IMR-90 (cell line): ENCODE measurements at regions not wholly inside any gene's neighbourhood (a gene's known extent, or its start where the extent isn't known, plus 50 kb on each side); places are given as distances from the start of the nearest gene placed in this dataset.

Experiments
- ATAC-seq: fragments of 200-7000 bp; cut with Tn5 transposase; 2 replicates; pipeline ENCODE4 v1.9.1; 2020; ENCODE audit warnings: low read depth, mild to moderate bottlenecking, moderate library complexity
- BruUV-seq: library from RNA; stranded (reverse); fragments of 400-500 nt; replicated peaks from 2 replicates; lab custom pipeline; 2021; lab: Mats Ljungman, UMichigan
- CTCF ChIA-PET: fragments of 300-600 bp; formaldehyde crosslinking; extraction: SDS; loops from one replicate; lab custom pipeline; 2021; ENCODE audit warnings: antibody characterized with exemption; lab: Yijun Ruan, JAX
- POLR2A ChIA-PET: fragments of 300-600 bp; sonication (Branson Sonifier 250); formaldehyde crosslinking; loops from one replicate; lab custom pipeline; 2022; ENCODE audit warnings: antibody characterized with exemption; ENCODE audit not compliant: unreplicated experiment; lab: Charles Lee
- DNase-seq: peaks from one replicate; pipeline ENCODE4 v3.0.0; 2013
- H2AFZ ChIP-seq: replicated peaks from 2 replicates; pipeline ENCODE3; 2013; ENCODE audit warnings: low read length, mild to moderate bottlenecking; ENCODE audit not compliant: poor library complexity
- H2AK5ac ChIP-seq: 2 replicates; pipeline ENCODE4 v1.6.1; 2013; ENCODE audit warnings: low read depth, low read length, inconsistent platforms
- H2AK9ac ChIP-seq: replicated peaks from 2 replicates; pipeline ENCODE3; 2013; ENCODE audit warnings: mild to moderate bottlenecking, low read depth, low read length, moderate library complexity; ENCODE audit not compliant: poor library complexity
- H2BK120ac ChIP-seq: 2 replicates; pipeline ENCODE4 v1.6.1; 2013; ENCODE audit warnings: low read depth, low read length, inconsistent platforms
- H2BK15ac ChIP-seq: 3 replicates; pipeline ENCODE4 v1.6.1; 2013; ENCODE audit warnings: low read depth, low read length, inconsistent platforms
- H2BK20ac ChIP-seq: 2 replicates; pipeline ENCODE4 v1.6.1; 2013; ENCODE audit warnings: low read depth, mild to moderate bottlenecking, inconsistent platforms, low read length, moderate library complexity
- H2BK5ac ChIP-seq: 2 replicates; pipeline ENCODE4 v1.6.1; 2013; ENCODE audit warnings: mild to moderate bottlenecking, low read depth, low read length, inconsistent platforms; ENCODE audit not compliant: poor library complexity, severe bottlenecking
- H3K14ac ChIP-seq: replicated peaks from 2 replicates; pipeline ENCODE4 v1.6.1; 2013; ENCODE audit warnings: low read depth, low read length, inconsistent platforms
- H3K18ac ChIP-seq: 2 replicates; pipeline ENCODE4 v1.6.1; 2013; ENCODE audit warnings: low read depth, low read length, control low read depth
- H3K23ac ChIP-seq: 2 replicates; pipeline ENCODE4 v1.6.1; 2013; ENCODE audit warnings: low read depth, low read length, inconsistent platforms
- H3K27ac ChIP-seq: 2 replicates; pipeline ENCODE4 v1.5.1; 2013; ENCODE audit warnings: mild to moderate bottlenecking, control low read depth, low read length; ENCODE audit not compliant: insufficient read depth
- H3K27me3 ChIP-seq: 2 replicates; pipeline ENCODE4 v1.6.1; 2013; ENCODE audit warnings: low read length; ENCODE audit not compliant: control insufficient read depth, insufficient read depth
- H3K36me3 ChIP-seq: 2 replicates; pipeline ENCODE4 v1.6.1; 2013; ENCODE audit warnings: low read length, mixed read lengths; ENCODE audit not compliant: control insufficient read depth, insufficient read depth
- H3K4ac ChIP-seq: 2 replicates; pipeline ENCODE4 v1.6.1; 2013; ENCODE audit warnings: low read depth, low read length, inconsistent platforms
- H3K4me1 ChIP-seq: 2 replicates; pipeline ENCODE4 v1.6.1; 2013; ENCODE audit warnings: low read length, mixed read lengths; ENCODE audit not compliant: control insufficient read depth, insufficient read depth
- H3K4me2 ChIP-seq: 2 replicates; pipeline ENCODE4 v1.6.1; 2013; ENCODE audit warnings: low read depth, mild to moderate bottlenecking, control low read depth, low read length, moderate library complexity
- H3K4me3 ChIP-seq: 2 replicates; pipeline ENCODE4 v1.5.1; 2013; ENCODE audit warnings: low read depth, mild to moderate bottlenecking, control low read depth, low read length, moderate library complexity; ENCODE audit not compliant: insufficient read depth
- H3K56ac ChIP-seq: 2 replicates; pipeline ENCODE4 v1.6.1; 2013; ENCODE audit warnings: low read length, inconsistent platforms; ENCODE audit not compliant: insufficient read depth; ENCODE audit errors: extremely low read depth
- H3K79me1 ChIP-seq, 2 experiments: 2 replicates each; pipeline ENCODE4 v1.6.1; 2013; ENCODE audit warnings: low read length in 2 of 2, inconsistent platforms in 1 of 2, low read depth in 1 of 2
- H3K9ac ChIP-seq: 2 replicates; pipeline ENCODE4 v1.6.1; 2013; ENCODE audit warnings: low read depth, low read length, control low read depth
- H3K9me1 ChIP-seq: 2 replicates; pipeline ENCODE4 v1.6.1; 2013; ENCODE audit warnings: low read length, inconsistent platforms; ENCODE audit not compliant: insufficient read depth
- H3K9me3 ChIP-seq: 2 replicates; pipeline ENCODE4 v1.6.1; 2013; ENCODE audit warnings: low read length; ENCODE audit not compliant: control insufficient read depth, insufficient read depth
- H4K20me1 ChIP-seq: 2 replicates; pipeline ENCODE4 v1.6.1; 2013; ENCODE audit warnings: low read length, inconsistent platforms; ENCODE audit not compliant: insufficient read depth
- H4K5ac ChIP-seq: 2 replicates; pipeline ENCODE4 v1.6.1; 2013; ENCODE audit warnings: mild to moderate bottlenecking, low read depth, low read length, control low read depth
- H4K8ac ChIP-seq, 2 experiments: 2 replicates each; pipeline ENCODE4 v1.6.1; 2013; ENCODE audit warnings: low read depth in 2 of 2, low read length in 2 of 2, control low read depth in 1 of 2, inconsistent platforms in 1 of 2
- H4K91ac ChIP-seq: 2 replicates; pipeline ENCODE4 v1.6.1; 2013; ENCODE audit warnings: low read depth, low read length, inconsistent platforms; ENCODE audit not compliant: insufficient read depth
- BHLHE40 ChIP-seq: fragments of 150-350 bp; IDR thresholded peaks from 2 replicates; pipeline ENCODE4 v1.6.1; 2016; ENCODE audit warnings: mild to moderate bottlenecking, low read depth, low read length
- CEBPB ChIP-seq: IDR thresholded peaks from 2 replicates; pipeline ENCODE4 v1.6.1; 2012; ENCODE audit warnings: low read depth, low read length, improper control_type of control experiment
- CHD1 ChIP-seq: IDR thresholded peaks from 2 replicates; pipeline ENCODE4 v1.6.1; 2012; ENCODE audit warnings: low read depth, low read length, improper control_type of control experiment
- FOS ChIP-seq: fragments of 150-350 bp; IDR thresholded peaks from 2 replicates; pipeline ENCODE4 v1.6.1; 2016; ENCODE audit warnings: low read depth, low read length
- MAZ ChIP-seq: IDR thresholded peaks from 2 replicates; pipeline ENCODE4 v1.6.1; 2012; ENCODE audit warnings: low read depth, mild to moderate bottlenecking, low read length, improper control_type of control experiment, moderate library complexity, borderline replicate concordance
- MXI1 ChIP-seq: IDR thresholded peaks from 2 replicates; pipeline ENCODE4 v1.6.1; 2012; ENCODE audit warnings: low read depth, mild to moderate bottlenecking, low read length, moderate library complexity, borderline replicate concordance
- NFE2L2 ChIP-seq: fragments of 150-350 bp; IDR thresholded peaks from 2 replicates; pipeline ENCODE4 v1.6.1; 2016; ENCODE audit warnings: low read depth, mild to moderate bottlenecking, low read length
- POLR2A ChIP-seq: IDR thresholded peaks from 2 replicates; pipeline ENCODE4 v1.6.1; 2012; ENCODE audit warnings: mild to moderate bottlenecking, low read depth, low read length
- RAD21 ChIP-seq: IDR thresholded peaks from 2 replicates; pipeline ENCODE4 v1.6.1; 2012; ENCODE audit warnings: low read length, improper control_type of control experiment
- RFX5 ChIP-seq: IDR thresholded peaks from 2 replicates; pipeline ENCODE4 v1.8.0; 2012; ENCODE audit warnings: low read depth, mild to moderate bottlenecking, low read length, moderate library complexity
- SMC3 ChIP-seq: fragments of 150-350 bp; IDR thresholded peaks from 2 replicates; pipeline ENCODE4 v1.6.1; 2016; ENCODE audit warnings: low read depth, mild to moderate bottlenecking, antibody characterized with exemption, low read length, moderate library complexity
- WGBS, 2 experiments: methylation state at CpG; one replicate each; pipeline versions ENCODE4 v1.1.5 to v1.1.7; 2013; ENCODE audit warnings: missing lambda C conversion rate in 2 of 2; ENCODE audit not compliant: insufficient read length in 1 of 2; ENCODE audit errors: extremely low coverage in 2 of 2; 5-methylcytosine and 5-hydroxymethylcytosine counted together
- dilution Hi-C: fragments of 300-500 bp; cut with HindIII; formaldehyde crosslinking; loops from one replicate; pipeline ENCODE4 v1.14.3; 2018; ENCODE audit warnings: low sequenced_read_pairs; ENCODE audit not compliant: unreplicated experiment
- in situ Hi-C: fragments of 300-500 bp; cut with MboI; formaldehyde crosslinking; loops from 3 replicates; pipeline ENCODE4 v1.14.3; 2019; ENCODE audit warnings: low sequenced_read_pairs, inconsistent platforms, mixed read lengths
- intact Hi-C: fragments of 100-400 bp; cut with micrococcal nuclease; formaldehyde crosslinking; loops from 2 replicates; pipeline ENCODE4 v1.10.0; 2022
- TF ChIP-seq, protein P1 (sequence below): fragments of 150-350 bp; IDR thresholded peaks from 2 replicates; pipeline ENCODE4 v1.6.1; 2016; ENCODE audit warnings: low read depth, mild to moderate bottlenecking, low read length, moderate library complexity, borderline replicate concordance
- TF ChIP-seq, protein P2 (sequence below): conservative IDR thresholded peaks from 2 replicates; pipeline ENCODE4 v1.5.1; 2012; ENCODE audit warnings: mild to moderate bottlenecking, low read depth, low read length, improper control_type of control experiment
- TF ChIP-seq, protein P3 (sequence below): fragments of 150-350 bp; IDR thresholded peaks from 2 replicates; pipeline ENCODE4 v1.6.1; 2017; ENCODE audit warnings: mild to moderate bottlenecking, antibody characterized with exemption, low read length, low read depth

DNA sequence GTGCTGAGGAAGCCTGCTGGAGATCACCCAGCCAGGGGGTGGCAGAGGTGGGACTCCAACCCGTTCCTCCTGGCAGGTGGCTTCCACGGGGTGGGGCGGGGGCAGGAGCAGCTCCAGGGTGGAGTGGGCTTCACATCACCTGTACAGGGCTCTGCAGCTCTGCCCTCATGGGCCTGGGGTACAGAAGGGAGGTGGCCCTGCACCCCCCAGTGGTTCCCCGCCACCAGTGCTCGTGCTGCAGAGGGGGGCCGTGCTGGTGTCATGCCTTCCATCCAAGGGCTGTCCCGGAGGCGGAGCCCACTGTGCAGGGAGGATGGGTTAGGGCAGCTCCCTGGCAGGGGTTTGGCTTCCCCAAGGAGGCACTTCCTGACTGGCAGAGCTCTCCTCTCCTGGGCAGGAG, 76.4 kb upstream of the SHISAL1 start:
- ATAC-seq, result no peak
- Histone ChIP-seq H4K5ac (no peak overlapping the region), H3K4me2 (no peak overlapping the region), H3K4me3 (no peak overlapping the region), H2BK120ac (no peak overlapping the region), H3K4me1 (no peaks in the 10 kb centered on the region; the same call in 1 of the 2 replicates), H3K9me3 (no peaks in the 10 kb centered on the region), H2BK20ac (no peak overlapping the region), H3K18ac (no peak overlapping the region), H3K27me3 (peaks cover 18% of the 10 kb centered on the region), H4K91ac (no peak overlapping the region), H2AK9ac (no peak overlapping the region), H3K9me1 (0 out of 2 replicates have a peak, but pooled peaks cover 3% of the 10 kb centered on the region), H2AFZ (no peak overlapping the region), H3K56ac (no peak overlapping the region), H4K20me1 (no peaks in the 10 kb centered on the region), H4K8ac (no peak overlapping the region), H2BK5ac (no peak overlapping the region), H2AK5ac (no peak overlapping the region), H3K23ac (no peak overlapping the region), H3K36me3 (no peaks in the 10 kb centered on the region), H2BK15ac (no peak overlapping the region), H3K27ac (no peak overlapping the region), H3K4ac (no peak overlapping the region), H3K14ac (no peak overlapping the region), H3K9ac (no peak overlapping the region), H3K79me1 (no peaks in the 10 kb centered on the region)
- in situ Hi-C loops, result no loop called here
- POLR2A ChIA-PET, result no interaction called here
- dilution Hi-C loops, result no loop called here
- WGBS, 2 experiments, result 72% methylated on average over 5 of the region's 8 CpGs; no CpG with 5 or more reads in 1 of the 2 experiments
- DNase-seq, result no peak
- TF ChIP-seq MXI1, result no peak
- no peak for TF ChIP-seq FOS
- TF ChIP-seq POLR2A, result no peak
- no peak for TF ChIP-seq CEBPB
- TF ChIP-seq SMC3, result no peak
- TF ChIP-seq RFX5, result no peak
- TF ChIP-seq, protein P1, sequence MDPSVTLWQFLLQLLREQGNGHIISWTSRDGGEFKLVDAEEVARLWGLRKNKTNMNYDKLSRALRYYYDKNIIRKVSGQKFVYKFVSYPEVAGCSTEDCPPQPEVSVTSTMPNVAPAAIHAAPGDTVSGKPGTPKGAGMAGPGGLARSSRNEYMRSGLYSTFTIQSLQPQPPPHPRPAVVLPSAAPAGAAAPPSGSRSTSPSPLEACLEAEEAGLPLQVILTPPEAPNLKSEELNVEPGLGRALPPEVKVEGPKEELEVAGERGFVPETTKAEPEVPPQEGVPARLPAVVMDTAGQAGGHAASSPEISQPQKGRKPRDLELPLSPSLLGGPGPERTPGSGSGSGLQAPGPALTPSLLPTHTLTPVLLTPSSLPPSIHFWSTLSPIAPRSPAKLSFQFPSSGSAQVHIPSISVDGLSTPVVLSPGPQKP, result no peak
- TF ChIP-seq, protein P2, sequence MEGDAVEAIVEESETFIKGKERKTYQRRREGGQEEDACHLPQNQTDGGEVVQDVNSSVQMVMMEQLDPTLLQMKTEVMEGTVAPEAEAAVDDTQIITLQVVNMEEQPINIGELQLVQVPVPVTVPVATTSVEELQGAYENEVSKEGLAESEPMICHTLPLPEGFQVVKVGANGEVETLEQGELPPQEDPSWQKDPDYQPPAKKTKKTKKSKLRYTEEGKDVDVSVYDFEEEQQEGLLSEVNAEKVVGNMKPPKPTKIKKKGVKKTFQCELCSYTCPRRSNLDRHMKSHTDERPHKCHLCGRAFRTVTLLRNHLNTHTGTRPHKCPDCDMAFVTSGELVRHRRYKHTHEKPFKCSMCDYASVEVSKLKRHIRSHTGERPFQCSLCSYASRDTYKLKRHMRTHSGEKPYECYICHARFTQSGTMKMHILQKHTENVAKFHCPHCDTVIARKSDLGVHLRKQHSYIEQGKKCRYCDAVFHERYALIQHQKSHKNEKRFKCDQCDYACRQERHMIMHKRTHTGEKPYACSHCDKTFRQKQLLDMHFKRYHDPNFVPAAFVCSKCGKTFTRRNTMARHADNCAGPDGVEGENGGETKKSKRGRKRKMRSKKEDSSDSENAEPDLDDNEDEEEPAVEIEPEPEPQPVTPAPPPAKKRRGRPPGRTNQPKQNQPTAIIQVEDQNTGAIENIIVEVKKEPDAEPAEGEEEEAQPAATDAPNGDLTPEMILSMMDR, result no peak
- TF ChIP-seq, protein P3, sequence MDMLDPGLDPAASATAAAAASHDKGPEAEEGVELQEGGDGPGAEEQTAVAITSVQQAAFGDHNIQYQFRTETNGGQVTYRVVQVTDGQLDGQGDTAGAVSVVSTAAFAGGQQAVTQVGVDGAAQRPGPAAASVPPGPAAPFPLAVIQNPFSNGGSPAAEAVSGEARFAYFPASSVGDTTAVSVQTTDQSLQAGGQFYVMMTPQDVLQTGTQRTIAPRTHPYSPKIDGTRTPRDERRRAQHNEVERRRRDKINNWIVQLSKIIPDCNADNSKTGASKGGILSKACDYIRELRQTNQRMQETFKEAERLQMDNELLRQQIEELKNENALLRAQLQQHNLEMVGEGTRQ, result no peak
- no peak for TF ChIP-seq RAD21
- no peak for TF ChIP-seq BHLHE40
- TF ChIP-seq CHD1, result no peak
- no peak for TF ChIP-seq MAZ
- TF ChIP-seq NFE2L2, result no peak
- intact Hi-C loops, result no loop called here
- CTCF ChIA-PET, result interaction anchor here (0.5 kb wide), 1 partner anchor 91 kb away, joined by 4 read pairs; no protein-coding TSS in a partner anchor
- no TSS peak for BruUV-seq
